OCI-LY1 (cell line): ENCODE measurements at regions not wholly inside any gene's neighbourhood (a gene's known extent, or its start where the extent isn't known, plus 50 kb on each side); places are given as distances from the start of the nearest gene placed in this dataset.

Experiments used
- CTCF ChIP-seq: fragments of 200-600 bp; sonication (generic), shearing (Covaris generic); IDR thresholded peaks from 2 replicates; pipeline ENCODE4 v1.5.1; 2017; ENCODE audit warnings: mild to moderate bottlenecking, antibody characterized with exemption, low read length, moderate library complexity, mixed read lengths
- EZH2 ChIP-seq: fragments of 200-600 bp; sonication (generic), shearing (Covaris generic); IDR thresholded peaks from 2 replicates; pipeline ENCODE4 v1.8.0; 2017; ENCODE audit warnings: borderline replicate concordance, mixed run types, mild to moderate bottlenecking, antibody characterized with exemption, low read length, moderate library complexity, mixed read lengths

- TF ChIP-seq CTCF (no peak), EZH2 (no peak)
Measured at GRCh38 chr2:238717084-238717483, 130.8 kb upstream of the TWIST2 start.
